ENCODE measurements at regions not wholly inside any gene's neighbourhood (a gene's known extent, or its start where the extent isn't known, plus 50 kb on each side); places are given as distances from the start of the nearest gene placed in this dataset.
"Not testable (repeated sequence)": the region's sequence is repeated elsewhere in the genome, so short reads cannot be mapped to it uniquely, and the experiment has no call there.

DNA sequence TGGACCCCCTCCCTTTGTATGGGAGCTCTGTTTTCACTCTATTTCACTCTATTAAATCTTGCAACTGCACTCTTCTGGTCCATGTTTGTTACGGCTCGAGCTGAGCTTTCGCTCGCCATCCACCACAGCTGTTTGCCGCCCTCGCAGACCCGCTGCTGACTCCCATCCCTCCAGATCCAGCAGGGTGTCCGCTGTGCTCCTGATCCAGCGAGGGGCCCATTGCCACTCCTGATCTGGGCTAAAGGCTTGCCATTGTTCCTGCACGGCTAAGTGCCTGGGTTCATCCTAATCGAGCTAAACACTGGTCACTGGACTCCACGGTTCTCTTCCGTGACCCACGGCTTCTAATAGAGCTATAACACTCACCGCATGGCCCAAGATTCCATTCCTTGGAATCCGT, 125.9 kb upstream of the PDE1A start:
- TF ChIP-seq POLR2AphosphoS5 (IDR thresholded peaks at IDR 0.05); EZH2 (IDR thresholded peaks at IDR 0.05; ENCODE audit: borderline replicate concordance, insufficient read depth, low read length, poor library complexity, severe bottlenecking); EP300 (conservative IDR thresholded peaks at IDR 0.05; ENCODE audit: poor library complexity, severe bottlenecking); RAD21 (conservative IDR thresholded peaks at IDR 0.05); TAF1 (IDR thresholded peaks at IDR 0.05; ENCODE audit: low read depth): not testable (repeated sequence)
- TF ChIP-seq, protein P1, sequence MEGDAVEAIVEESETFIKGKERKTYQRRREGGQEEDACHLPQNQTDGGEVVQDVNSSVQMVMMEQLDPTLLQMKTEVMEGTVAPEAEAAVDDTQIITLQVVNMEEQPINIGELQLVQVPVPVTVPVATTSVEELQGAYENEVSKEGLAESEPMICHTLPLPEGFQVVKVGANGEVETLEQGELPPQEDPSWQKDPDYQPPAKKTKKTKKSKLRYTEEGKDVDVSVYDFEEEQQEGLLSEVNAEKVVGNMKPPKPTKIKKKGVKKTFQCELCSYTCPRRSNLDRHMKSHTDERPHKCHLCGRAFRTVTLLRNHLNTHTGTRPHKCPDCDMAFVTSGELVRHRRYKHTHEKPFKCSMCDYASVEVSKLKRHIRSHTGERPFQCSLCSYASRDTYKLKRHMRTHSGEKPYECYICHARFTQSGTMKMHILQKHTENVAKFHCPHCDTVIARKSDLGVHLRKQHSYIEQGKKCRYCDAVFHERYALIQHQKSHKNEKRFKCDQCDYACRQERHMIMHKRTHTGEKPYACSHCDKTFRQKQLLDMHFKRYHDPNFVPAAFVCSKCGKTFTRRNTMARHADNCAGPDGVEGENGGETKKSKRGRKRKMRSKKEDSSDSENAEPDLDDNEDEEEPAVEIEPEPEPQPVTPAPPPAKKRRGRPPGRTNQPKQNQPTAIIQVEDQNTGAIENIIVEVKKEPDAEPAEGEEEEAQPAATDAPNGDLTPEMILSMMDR (IDR thresholded peaks at IDR 0.05; ENCODE audit: poor library complexity, severe bottlenecking): not testable (repeated sequence)
- TF ChIP-seq, protein P2, sequence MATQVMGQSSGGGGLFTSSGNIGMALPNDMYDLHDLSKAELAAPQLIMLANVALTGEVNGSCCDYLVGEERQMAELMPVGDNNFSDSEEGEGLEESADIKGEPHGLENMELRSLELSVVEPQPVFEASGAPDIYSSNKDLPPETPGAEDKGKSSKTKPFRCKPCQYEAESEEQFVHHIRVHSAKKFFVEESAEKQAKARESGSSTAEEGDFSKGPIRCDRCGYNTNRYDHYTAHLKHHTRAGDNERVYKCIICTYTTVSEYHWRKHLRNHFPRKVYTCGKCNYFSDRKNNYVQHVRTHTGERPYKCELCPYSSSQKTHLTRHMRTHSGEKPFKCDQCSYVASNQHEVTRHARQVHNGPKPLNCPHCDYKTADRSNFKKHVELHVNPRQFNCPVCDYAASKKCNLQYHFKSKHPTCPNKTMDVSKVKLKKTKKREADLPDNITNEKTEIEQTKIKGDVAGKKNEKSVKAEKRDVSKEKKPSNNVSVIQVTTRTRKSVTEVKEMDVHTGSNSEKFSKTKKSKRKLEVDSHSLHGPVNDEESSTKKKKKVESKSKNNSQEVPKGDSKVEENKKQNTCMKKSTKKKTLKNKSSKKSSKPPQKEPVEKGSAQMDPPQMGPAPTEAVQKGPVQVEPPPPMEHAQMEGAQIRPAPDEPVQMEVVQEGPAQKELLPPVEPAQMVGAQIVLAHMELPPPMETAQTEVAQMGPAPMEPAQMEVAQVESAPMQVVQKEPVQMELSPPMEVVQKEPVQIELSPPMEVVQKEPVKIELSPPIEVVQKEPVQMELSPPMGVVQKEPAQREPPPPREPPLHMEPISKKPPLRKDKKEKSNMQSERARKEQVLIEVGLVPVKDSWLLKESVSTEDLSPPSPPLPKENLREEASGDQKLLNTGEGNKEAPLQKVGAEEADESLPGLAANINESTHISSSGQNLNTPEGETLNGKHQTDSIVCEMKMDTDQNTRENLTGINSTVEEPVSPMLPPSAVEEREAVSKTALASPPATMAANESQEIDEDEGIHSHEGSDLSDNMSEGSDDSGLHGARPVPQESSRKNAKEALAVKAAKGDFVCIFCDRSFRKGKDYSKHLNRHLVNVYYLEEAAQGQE (IDR thresholded peaks at IDR 0.05; ENCODE audit: borderline replicate concordance): not testable (repeated sequence)

Data from neural cell (in vitro differentiated cells).